ENCODE measurements at regions not wholly inside any gene's neighbourhood (a gene's known extent, or its start where the extent isn't known, plus 50 kb on each side); places are given as distances from the start of the nearest gene placed in this dataset.

GRCh38 chr15:56868170-56868569, 50.3 kb upstream of the TCF12 start:
- no peak for DNase-seq

DNA sequence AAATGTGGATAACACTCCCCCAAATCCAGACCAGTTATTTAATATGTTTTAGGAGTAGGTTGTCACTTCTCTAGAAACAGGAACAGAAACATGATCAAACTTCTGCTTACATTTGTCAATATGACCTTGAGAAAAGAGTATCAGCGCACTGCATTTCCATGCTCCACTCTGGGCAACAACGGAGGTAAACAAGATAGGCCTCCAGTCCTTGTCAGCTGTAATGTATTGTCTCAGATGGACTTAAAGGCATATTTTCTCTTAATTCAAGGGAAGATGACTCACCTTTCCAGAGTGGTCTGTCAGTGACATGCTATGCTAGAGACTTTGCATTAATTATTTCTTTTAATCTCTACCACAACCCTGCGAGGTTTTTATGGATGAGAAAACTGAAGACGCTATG, 51.6 kb upstream of the TCF12 start:
- no peak for DNase-seq

DNA sequence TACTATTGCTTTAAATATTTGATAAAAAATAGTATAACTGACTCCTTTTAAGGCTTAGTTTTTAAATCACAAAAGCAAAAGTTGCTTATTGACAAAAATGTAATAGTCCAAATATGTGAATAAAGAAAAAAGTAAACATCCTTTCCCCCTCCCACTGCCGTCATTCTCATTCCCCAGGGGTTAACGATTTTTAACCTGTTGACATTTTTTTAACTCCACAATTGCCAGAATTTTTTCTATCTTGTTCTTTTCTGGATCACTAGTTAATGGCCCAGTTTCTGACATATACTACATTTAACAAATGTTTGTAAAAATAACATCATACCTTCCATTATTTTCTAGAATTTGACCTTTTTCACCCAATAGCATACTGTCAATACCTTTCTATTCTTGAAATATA, 60.6 kb upstream of the TCF12 start:
- DNase-seq: no peak

DNA sequence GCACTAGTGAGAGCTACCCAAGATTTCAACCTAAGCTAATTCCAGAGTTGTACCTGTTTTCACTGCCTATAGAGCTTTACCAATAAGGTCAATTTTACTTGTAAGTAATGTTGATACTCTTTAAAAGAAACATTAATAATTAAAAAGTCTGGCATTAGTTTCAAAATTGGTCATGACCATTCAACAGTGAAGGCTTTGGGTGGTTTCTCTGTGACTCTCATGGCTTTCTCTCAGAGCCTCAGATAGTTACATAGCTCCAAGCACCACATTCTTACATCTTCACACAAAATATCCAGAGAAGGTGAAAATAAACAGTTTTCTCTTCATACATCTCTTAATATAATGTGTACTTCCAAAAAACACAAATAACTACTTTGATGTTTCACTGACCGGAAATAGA, 61.5 kb upstream of the TCF12 start:
- no peak for DNase-seq

DNA sequence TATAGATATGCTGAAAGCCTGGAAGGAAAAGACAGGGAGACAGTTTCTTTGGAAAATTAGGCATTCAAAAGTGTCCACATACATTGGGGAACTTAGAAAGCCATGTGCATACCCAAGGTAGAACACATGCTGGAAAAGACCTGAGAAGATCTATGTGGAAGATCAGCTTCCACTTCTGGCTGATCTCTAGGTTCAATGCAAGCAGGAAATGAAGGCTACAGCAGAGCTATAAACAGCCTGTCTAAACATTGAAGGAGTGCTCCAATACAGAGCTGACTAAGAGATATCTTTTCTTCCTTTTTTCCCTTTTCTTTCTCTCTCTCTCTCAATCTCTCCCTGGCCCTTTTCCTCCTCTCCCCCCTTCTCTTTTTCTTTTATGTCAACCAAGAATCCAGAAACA, 73.6 kb upstream of the TCF12 start:
- DNase-seq: no peak

- DNase-seq: no peak
Measured at GRCh38 chr15:56844471-56844870, 74.0 kb upstream of the TCF12 start.

GRCh38 chr15:56839641-56840040, 78.8 kb upstream of the TCF12 start:
- no peak for DNase-seq

- DNase-seq: no peak
Measured at GRCh38 chr15:56839099-56839498, 79.3 kb upstream of the TCF12 start.

DNA sequence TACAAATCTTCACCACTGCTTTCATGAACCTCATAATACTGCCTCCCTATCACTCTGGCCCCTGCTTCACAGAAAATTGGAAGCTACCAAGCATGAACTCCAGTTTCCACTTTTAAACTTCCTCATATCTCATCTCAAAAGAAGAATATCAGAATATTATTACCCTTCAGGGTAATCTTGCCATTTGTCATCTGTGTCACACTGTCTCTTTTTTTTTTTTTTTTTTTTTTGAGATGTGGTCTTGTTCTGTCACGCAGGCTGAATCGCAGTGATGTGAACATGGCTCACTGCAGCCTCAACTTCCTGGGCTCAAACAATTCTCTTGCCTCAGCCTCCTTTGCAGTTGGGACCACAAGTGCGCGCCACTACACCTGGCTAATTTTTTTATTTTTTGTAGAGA, 80.4 kb upstream of the TCF12 start:
- no peak for DNase-seq

- no peak for DNase-seq
Measured at GRCh38 chr15:56837273-56837672, 81.2 kb upstream of the TCF12 start.

DNA sequence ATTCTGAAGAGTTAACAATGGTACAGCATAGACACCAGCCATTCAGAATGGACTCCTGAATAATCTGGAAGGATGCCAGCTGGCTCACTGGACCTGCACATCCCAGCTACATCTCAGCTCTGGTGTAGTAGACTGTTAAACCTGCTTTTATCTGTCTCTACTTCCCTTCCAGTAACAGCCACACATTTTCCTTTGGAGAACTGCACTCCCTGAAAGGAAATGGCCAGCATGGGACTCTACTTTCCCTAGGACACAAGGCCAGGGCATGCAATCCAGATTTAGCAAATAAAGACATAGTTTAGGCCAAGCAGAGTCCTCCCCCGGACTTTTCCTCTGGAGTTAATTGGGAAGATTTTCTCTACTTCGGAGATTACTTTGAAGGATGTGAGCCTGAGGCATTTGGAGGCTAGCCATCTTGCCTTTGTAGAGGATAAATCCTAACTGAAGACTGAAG, 82.7 kb upstream of the TCF12 start:
- DNase-seq: no peak

- DNase-seq: peak; percentile 70
Measured at GRCh38 chr15:56832125-56832524, 86.3 kb upstream of the TCF12 start.

DNA sequence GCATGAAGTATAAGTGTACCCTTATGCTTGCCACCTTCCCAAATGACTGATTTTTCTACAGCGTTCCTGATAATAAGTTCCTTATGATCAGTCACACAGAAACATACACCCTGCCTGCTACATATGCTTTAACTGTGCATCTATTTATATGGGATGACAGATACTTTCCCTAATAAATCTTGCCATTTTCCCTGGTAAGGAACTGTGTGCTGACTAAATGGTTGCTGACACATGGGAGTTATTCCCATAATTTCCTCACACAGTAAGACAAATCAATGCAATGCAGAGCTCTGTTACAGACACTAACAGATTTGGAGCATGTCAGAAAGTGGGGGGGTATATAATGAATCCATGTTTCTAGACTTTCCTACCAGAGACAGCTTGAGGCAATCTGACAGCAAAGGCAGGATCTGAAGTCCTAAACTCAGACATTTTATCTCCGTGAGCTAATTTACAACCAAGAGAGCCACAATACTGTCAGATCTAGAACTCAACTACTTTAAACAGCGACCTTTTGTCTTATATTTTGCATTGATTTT, 86.9 kb upstream of the TCF12 start:
- DNase-seq: no peak

DNA sequence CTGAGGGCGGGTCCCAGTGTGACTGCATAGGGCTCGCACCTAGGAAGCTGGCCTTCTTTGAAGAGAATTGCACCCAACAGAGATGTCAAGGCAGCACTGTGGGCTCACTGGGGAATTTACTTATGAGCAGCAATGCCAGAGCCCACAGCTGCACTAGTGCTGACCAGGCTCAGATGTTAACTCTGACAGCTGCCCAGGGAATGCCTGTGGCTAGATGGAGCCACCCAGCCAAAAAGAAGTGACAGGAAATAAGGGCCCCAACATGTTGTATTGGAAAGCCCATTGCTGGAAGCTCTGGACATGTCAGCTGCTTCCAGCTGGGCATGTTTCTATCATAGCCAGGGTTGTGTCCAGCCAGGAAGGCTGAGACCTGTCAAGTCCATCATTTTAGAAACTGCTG, 90.9 kb upstream of the ZNF280D start:
- DNase-seq: no peak

DNA sequence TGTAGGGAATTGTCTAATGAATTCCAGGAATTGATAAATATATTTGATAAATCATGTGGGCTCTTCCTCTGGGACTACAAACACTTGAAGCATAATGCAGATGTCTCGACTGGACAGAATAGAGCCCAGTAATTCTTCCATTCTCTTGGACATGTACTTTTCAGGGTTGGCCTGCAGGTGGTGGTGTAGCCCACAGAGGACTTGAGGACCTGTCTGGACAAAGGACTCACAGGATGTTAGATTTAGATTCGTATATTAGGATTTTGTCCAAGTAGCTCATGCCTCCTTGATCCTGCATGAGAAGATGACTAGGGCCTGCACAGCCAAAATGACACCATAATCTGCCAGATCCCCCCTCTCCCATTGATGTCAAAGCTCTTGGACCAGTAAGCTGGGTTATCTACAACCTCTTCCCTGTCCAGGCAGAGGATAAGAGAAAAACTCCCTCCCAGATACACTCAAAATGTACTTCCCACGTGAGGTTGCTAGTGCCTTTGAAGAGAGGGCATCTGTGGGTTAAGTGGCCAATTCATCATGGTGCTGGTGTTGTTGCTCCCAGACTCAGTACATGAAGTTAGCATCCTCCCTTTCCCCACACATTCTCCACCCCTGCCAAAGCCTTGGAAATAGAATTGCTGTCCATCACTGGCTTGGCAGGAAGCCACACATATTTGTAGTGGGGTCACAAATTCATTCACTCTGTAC, 88.6 kb upstream of the ZNF280D start:
- no peak for DNase-seq

- DNase-seq: no peak
Measured at GRCh38 chr15:56820333-56820732, 87.0 kb upstream of the ZNF280D start.

DNA sequence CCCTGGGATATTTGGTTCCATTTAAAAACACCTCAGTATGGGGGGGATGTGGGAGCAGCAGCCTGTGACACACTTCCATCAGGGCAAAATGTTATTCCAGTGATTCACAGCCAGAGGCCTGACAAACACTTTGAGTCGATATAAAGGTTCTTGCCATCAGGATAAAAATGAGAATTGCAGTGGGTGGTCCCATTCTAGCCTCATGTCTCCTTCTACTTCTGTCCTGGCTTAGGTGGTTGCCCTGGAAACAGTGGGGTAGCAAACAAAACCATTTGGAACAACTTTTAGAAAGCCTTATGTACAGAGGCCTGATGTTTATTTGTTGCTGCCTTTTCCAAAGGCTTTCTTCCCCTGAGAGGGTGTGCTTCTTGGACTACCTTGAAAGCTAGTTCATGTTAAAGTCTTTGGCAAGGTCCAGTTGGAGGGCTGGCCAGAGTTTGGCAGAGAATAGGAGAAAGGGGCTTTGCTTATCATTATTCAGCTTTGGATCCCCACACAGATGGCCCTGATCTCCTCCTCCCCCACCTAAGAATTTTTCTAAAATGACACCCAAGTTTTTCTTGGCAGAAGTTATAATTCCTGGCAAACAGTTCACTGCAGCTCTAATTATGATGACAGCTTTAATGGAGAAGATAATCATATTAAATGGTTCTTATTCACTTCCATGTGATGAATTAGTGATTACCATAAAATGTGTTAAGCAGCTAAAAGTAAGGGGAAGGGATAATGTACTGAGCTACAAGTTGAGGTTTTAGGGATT, 84.2 kb upstream of the ZNF280D start:
- no peak for DNase-seq

- DNase-seq: no peak
Measured at GRCh38 chr15:56816781-56817180, 83.5 kb upstream of the ZNF280D start.

- DNase-seq: no peak
Measured at GRCh38 chr15:56815247-56815646, 81.9 kb upstream of the ZNF280D start.

- no peak for DNase-seq
Measured at GRCh38 chr15:56814429-56814828, 81.1 kb upstream of the ZNF280D start.

DNA sequence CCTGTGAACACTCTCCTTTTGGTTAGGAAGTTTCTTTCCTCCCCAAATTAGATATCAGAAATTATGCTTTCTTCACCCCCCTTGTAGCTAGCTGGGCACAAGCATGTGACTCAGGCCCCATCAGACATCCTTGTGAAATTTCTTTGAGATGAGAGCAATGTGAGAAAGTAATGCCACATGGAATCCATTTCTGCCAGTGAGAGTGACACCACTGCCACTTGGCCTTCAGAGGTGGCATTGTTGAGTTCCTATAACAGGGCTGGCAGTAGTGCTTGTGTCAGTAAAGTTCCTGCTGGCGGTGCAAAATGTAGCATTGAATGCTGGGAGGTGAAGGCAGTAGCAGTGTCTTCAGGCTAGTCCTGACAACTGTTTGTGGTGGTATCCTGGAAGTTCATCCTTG, 80.7 kb upstream of the ZNF280D start:
- no peak for DNase-seq

DNA sequence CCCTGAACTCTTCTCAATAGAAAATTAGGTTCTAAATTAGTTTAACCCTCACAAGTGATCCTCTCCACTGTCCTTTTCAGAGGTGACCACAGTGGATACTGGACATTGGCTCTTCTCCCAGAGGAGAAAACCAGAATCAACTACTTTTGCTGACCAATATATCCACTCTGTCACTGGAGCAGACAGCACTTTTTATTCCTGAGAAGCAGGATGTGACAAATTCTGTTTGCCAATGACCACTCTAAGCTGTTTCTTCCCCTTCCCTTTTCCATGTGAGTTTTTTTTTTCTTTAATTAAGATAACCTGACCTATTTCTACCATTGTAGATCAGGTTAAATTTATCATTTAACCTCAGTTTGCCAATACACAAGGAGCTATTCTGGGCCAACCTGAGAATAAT, 79.7 kb upstream of the ZNF280D start:
- DNase-seq: no peak

DNA sequence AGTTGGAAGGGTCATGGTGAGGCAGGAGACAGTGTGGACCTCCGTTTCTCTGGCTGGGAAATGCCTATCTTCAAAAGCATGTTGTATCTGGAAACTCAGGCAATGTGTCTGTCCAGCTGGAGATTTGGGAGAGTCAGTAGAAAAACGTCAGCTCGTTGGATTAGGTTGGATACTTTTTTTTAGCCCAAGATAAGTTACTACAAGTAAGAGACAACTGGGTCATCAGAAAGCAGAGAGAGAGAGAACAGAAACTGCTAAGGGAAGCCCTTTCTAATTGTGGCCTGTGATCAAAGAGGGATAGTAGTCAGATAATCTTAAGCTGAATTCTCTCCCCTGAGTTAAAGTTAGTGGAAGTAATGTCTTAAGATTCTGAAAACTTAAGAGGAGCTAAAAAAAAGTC, 78.9 kb upstream of the ZNF280D start:
- DNase-seq: no peak

DNA sequence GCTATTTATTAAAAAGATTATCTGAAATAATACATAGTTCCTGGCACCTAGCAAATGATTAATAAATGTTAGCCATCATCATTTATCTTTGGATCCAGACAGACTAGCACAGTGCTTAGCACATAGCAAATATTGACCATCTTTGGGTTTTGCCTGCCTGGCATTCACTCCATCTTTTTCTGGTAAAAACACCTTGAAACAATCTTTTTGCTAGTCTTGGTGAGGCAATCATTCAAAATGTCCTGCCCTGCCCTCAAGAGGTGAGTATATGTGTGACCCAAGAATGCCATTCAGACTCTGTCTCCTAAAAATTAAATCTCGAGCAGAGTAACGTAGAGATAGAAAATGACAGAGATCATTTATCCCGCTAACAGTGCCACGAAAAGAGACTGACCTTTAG, 78.3 kb upstream of the ZNF280D start:
- no peak for DNase-seq
